ENCODE measurements at regions not wholly inside any gene's neighbourhood (a gene's known extent, or its start where the extent isn't known, plus 50 kb on each side); places are given as distances from the start of the nearest gene placed in this dataset.

GRCh38 chr3:103271575-103271974 is 836.8 kb downstream of the ZPLD1 start:
- no peak for TF ChIP-seq CTCF (IDR thresholded peaks at IDR 0.05)
- no peak for TF ChIP-seq ZFX (IDR thresholded peaks at IDR 0.05; ENCODE audit: borderline replicate concordance)

All from 22Rv1 (cell line).